ENCODE measurements at regions not wholly inside any gene's neighbourhood (a gene's known extent, or its start where the extent isn't known, plus 50 kb on each side); places are given as distances from the start of the nearest gene placed in this dataset.

DNA sequence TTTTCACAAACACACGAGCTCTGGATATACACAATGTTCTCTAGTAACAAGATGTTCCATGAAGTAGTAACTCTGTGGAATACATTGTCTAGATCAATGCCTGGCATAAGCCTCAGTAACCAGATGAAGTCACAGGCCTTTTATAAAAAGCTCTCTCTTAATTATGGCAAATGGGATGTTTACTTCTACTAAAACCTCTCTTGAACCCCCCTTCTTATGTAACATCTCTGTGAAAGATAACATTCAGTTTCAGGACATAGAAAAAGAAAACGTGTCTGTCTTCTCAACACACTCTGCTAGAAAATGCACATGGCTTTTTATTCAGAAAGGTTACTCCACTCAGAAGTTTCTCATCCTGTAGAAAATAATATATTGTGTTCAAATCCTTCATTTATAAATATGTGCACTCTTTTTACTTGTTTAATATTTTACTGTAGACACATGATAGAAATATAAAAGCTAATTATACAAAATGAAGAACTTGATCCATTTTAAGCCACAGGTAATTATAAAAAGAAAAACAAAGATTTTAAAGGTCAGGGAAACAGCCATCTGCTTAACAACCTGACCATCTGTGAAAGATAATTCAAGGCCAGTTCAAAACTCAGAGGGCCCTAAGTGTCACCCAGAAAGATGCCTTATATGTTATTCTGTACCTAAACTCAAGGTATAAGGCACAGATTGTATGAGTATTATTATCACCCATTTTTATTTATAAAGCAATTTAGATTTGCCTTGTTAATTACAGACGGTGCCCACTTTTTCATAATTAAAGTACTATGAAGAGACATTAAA lies 812.0 kb downstream of the CDH18 start:
- TF ChIP-seq, protein P1, sequence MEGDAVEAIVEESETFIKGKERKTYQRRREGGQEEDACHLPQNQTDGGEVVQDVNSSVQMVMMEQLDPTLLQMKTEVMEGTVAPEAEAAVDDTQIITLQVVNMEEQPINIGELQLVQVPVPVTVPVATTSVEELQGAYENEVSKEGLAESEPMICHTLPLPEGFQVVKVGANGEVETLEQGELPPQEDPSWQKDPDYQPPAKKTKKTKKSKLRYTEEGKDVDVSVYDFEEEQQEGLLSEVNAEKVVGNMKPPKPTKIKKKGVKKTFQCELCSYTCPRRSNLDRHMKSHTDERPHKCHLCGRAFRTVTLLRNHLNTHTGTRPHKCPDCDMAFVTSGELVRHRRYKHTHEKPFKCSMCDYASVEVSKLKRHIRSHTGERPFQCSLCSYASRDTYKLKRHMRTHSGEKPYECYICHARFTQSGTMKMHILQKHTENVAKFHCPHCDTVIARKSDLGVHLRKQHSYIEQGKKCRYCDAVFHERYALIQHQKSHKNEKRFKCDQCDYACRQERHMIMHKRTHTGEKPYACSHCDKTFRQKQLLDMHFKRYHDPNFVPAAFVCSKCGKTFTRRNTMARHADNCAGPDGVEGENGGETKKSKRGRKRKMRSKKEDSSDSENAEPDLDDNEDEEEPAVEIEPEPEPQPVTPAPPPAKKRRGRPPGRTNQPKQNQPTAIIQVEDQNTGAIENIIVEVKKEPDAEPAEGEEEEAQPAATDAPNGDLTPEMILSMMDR (IDR thresholded peaks at IDR 0.05; ENCODE audit: borderline replicate concordance, extremely low read depth, low read length, poor library complexity, severe bottlenecking), result no peak
- TF ChIP-seq EZH2 (IDR thresholded peaks at IDR 0.05; ENCODE audit: borderline replicate concordance, low read depth, low read length, severe bottlenecking), result no peak

Data from DND-41 (cell line).